ENCODE measurements at regions not wholly inside any gene's neighbourhood (a gene's known extent, or its start where the extent isn't known, plus 50 kb on each side); places are given as distances from the start of the nearest gene placed in this dataset.

- TF ChIP-seq CTCF (optimal IDR thresholded peaks at IDR 0.05 in 1 of 3, IDR thresholded peaks at IDR 0.05 in 1 of 3, conservative IDR thresholded peaks at IDR 0.05 in 1 of 3; ENCODE audit: extremely low read depth in 1 of 3, insufficient read depth in 2 of 3, low read length in 3 of 3) = no peak
- TF ChIP-seq EZH2 (IDR thresholded peaks at IDR 0.05; ENCODE audit: low read length) = no peak
These were observed 195.1 kb downstream of the PWWP3B start for GRCh38 chrX:106363214-106363613.
